ENCODE measurements at regions not wholly inside any gene's neighbourhood (a gene's known extent, or its start where the extent isn't known, plus 50 kb on each side); places are given as distances from the start of the nearest gene placed in this dataset.
"Not testable (repeated sequence)": the region's sequence is repeated elsewhere in the genome, so short reads cannot be mapped to it uniquely, and the experiment has no call there.

DNA sequence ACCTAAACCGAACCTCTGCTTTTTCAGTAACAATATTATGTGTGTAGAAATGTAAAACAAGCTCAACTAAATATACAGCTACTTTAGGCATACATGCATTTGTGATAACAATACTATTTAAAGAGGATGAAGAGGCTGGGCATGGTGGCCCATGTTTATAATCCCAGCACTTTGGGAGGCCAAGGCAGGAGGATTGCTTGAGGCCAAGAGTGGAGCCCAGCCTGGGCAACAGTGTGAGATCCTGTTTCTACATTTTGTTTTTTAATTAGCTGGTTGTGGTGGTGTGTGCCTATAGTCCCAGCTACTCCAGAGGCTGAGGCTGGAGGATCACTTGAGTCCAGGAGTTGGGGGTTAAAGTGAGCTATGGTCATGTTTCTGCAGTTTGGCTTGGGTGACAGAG is 73.6 kb upstream of the LYPLAL1 start:
- Histone ChIP-seq H3K4me1 (ENCODE audit: control insufficient read depth in 1 of 2, insufficient read depth in 2 of 2, low read length in 2 of 2) (no peaks in the 10 kb centered on the region), H3K79me2 (ENCODE audit: insufficient read depth, low read length) (no peaks in the 10 kb centered on the region), H3K9ac (ENCODE audit: low read length) (no peak overlapping the region), H4K20me1 (ENCODE audit: insufficient read depth) (no peaks in the 10 kb centered on the region), H3K4me3 (replicated peaks in 1 of 2; ENCODE audit: low read depth in 1 of 2, low read length in 2 of 2) (no peak overlapping the region), H3K27ac (ENCODE audit: low read depth, low read length) (no peak overlapping the region), H3K36me3 (ENCODE audit: control insufficient read depth in 1 of 2, insufficient read depth in 2 of 2, low read length in 2 of 2) (no peaks in the 10 kb centered on the region), H3K4me2 (ENCODE audit: low read length) (no peak overlapping the region), H3K9me3 (ENCODE audit: control insufficient read depth in 1 of 2, insufficient read depth in 1 of 2, low read depth in 1 of 2, low read length in 2 of 2) (no peaks in the 10 kb centered on the region), H2AFZ (ENCODE audit: low read depth, low read length, poor library complexity, severe bottlenecking) (no peak overlapping the region), H3K9me2 (ENCODE audit: insufficient read depth) (no peaks in the 10 kb centered on the region), H3K27me3 (ENCODE audit: insufficient read depth, low read length) (no peaks in the 10 kb centered on the region)
- ATAC-seq (no peak), DNase-seq (ENCODE audit: low read depth, low spot score) (no peak)
- TF ChIP-seq, protein P1, sequence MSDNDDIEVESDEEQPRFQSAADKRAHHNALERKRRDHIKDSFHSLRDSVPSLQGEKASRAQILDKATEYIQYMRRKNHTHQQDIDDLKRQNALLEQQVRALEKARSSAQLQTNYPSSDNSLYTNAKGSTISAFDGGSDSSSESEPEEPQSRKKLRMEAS (IDR thresholded peaks at IDR 0.05): no peak
- TF ChIP-seq, protein P2, sequence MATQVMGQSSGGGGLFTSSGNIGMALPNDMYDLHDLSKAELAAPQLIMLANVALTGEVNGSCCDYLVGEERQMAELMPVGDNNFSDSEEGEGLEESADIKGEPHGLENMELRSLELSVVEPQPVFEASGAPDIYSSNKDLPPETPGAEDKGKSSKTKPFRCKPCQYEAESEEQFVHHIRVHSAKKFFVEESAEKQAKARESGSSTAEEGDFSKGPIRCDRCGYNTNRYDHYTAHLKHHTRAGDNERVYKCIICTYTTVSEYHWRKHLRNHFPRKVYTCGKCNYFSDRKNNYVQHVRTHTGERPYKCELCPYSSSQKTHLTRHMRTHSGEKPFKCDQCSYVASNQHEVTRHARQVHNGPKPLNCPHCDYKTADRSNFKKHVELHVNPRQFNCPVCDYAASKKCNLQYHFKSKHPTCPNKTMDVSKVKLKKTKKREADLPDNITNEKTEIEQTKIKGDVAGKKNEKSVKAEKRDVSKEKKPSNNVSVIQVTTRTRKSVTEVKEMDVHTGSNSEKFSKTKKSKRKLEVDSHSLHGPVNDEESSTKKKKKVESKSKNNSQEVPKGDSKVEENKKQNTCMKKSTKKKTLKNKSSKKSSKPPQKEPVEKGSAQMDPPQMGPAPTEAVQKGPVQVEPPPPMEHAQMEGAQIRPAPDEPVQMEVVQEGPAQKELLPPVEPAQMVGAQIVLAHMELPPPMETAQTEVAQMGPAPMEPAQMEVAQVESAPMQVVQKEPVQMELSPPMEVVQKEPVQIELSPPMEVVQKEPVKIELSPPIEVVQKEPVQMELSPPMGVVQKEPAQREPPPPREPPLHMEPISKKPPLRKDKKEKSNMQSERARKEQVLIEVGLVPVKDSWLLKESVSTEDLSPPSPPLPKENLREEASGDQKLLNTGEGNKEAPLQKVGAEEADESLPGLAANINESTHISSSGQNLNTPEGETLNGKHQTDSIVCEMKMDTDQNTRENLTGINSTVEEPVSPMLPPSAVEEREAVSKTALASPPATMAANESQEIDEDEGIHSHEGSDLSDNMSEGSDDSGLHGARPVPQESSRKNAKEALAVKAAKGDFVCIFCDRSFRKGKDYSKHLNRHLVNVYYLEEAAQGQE (IDR thresholded peaks at IDR 0.05; ENCODE audit: low read depth): no peak
- TF ChIP-seq RAD21 (IDR thresholded peaks at IDR 0.05; ENCODE audit: low read depth) (no peak), ZFX (IDR thresholded peaks at IDR 0.05) (no peak), ATF3 (IDR thresholded peaks at IDR 0.05) (no peak), TCF7L2 (IDR thresholded peaks at IDR 0.05; ENCODE audit: borderline replicate concordance, extremely low read depth, insufficient read depth, insufficient read length) (no peak)
- TF ChIP-seq, protein P3, sequence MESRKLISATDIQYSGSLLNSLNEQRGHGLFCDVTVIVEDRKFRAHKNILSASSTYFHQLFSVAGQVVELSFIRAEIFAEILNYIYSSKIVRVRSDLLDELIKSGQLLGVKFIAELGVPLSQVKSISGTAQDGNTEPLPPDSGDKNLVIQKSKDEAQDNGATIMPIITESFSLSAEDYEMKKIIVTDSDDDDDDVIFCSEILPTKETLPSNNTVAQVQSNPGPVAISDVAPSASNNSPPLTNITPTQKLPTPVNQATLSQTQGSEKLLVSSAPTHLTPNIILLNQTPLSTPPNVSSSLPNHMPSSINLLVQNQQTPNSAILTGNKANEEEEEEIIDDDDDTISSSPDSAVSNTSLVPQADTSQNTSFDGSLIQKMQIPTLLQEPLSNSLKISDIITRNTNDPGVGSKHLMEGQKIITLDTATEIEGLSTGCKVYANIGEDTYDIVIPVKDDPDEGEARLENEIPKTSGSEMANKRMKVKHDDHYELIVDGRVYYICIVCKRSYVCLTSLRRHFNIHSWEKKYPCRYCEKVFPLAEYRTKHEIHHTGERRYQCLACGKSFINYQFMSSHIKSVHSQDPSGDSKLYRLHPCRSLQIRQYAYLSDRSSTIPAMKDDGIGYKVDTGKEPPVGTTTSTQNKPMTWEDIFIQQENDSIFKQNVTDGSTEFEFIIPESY (IDR thresholded peaks at IDR 0.05; ENCODE audit: extremely low read depth, insufficient replicate concordance, low read length): no peak
- BruUV-seq (replicated peaks): no TSS peak
- intact Hi-C loops (cut with micrococcal nuclease): no loop called here
- ChIA-PET RAD21 (ENCODE audit: low non-redundant PET in 1 of 2, low total read pairs in 2 of 2, uncharacterized antibody in 2 of 2, unreplicated experiment in 2 of 2) (no interaction called here), CTCF (interaction anchor here (0.5 kb wide), 1 partner anchor 57 kb away, joined by 3 read pairs; no protein-coding TSS in a partner anchor), POLR2A (no interaction called here)

- H3K9ac ChIP-seq (ENCODE audit: low read length); H3K4me3 ChIP-seq (replicated peaks in 1 of 2; ENCODE audit: low read depth in 1 of 2, low read length in 2 of 2); H2AFZ ChIP-seq (ENCODE audit: low read depth, low read length, poor library complexity, severe bottlenecking); H3K9me2 ChIP-seq (ENCODE audit: insufficient read depth); H4K20me1 ChIP-seq (ENCODE audit: insufficient read depth); CTCF ChIA-PET; H3K9me3 ChIP-seq (ENCODE audit: control insufficient read depth in 1 of 2, insufficient read depth in 1 of 2, low read depth in 1 of 2, low read length in 2 of 2); DNase-seq (ENCODE audit: low read depth, low spot score); H3K4me2 ChIP-seq (ENCODE audit: low read length); H3K36me3 ChIP-seq (ENCODE audit: control insufficient read depth in 1 of 2, insufficient read depth in 2 of 2, low read length in 2 of 2); H3K4me1 ChIP-seq (ENCODE audit: control insufficient read depth in 1 of 2, insufficient read depth in 2 of 2, low read length in 2 of 2); ATAC-seq; BruUV-seq (replicated peaks); H3K79me2 ChIP-seq (ENCODE audit: insufficient read depth, low read length); POLR2A ChIA-PET; H3K27me3 ChIP-seq (ENCODE audit: insufficient read depth, low read length); H3K27ac ChIP-seq (ENCODE audit: low read depth, low read length); RAD21 ChIA-PET (ENCODE audit: low non-redundant PET in 1 of 2, low total read pairs in 2 of 2, uncharacterized antibody in 2 of 2, unreplicated experiment in 2 of 2); intact Hi-C loops (cut with micrococcal nuclease): not testable (repeated sequence)
Observed at GRCh38 chr1:219102466-219102865, 71.2 kb upstream of the LYPLAL1 start.
